Upper lobe of left lung (tissue), 6 donors: ENCODE measurements at regions not wholly inside any gene's neighbourhood (a gene's known extent, or its start where the extent isn't known, plus 50 kb on each side); places are given as distances from the start of the nearest gene placed in this dataset.

Experiments
- ATAC-seq, 2 donors: fragments of 200-7000 bp; cut with Tn5 transposase; one replicate each; pipeline ENCODE4 v1.9.1; 2022; ENCODE audit warnings: mild to moderate bottlenecking in 2 of 2, moderate library complexity in 2 of 2; ENCODE audit not compliant: low FRiP score in 2 of 2
- DNase-seq, 2 donors: peaks; one replicate each; pipeline ENCODE4 v3.0.0-alpha.2; 2019 to 2020
- H3K27ac ChIP-seq, 4 donors: fragments of 200-600 bp; sonication (generic); one replicate each; pipeline ENCODE4 v1.5.1; 2016 to 2019
- H3K27me3 ChIP-seq, 4 donors: fragments of 200-600 bp; sonication (generic); one replicate each; pipeline ENCODE4 v1.5.1; 2017 to 2019
- H3K36me3 ChIP-seq, 4 donors: fragments of 200-600 bp; sonication (generic); one replicate each; pipeline ENCODE4 v1.5.1; 2016 to 2019
- H3K4me1 ChIP-seq, 4 donors: fragments of 200-600 bp; sonication (generic); one replicate each; pipeline ENCODE4 v1.5.1; 2018 to 2019
- H3K4me3 ChIP-seq, 4 donors: fragments of 200-600 bp; sonication (generic); one replicate each; pipeline ENCODE4 v1.5.1; 2017 to 2019; ENCODE audit warnings: mild to moderate bottlenecking in 2 of 4, moderate library complexity in 1 of 4
- H3K9me3 ChIP-seq, 4 donors: fragments of 200-600 bp; sonication (generic); one replicate each; pipeline ENCODE4 v1.5.1; 2018 to 2019
- EP300 ChIP-seq, 4 donors: sonication (generic); formaldehyde crosslinking; IDR thresholded peaks; one replicate each; pipeline ENCODE4 v1.5.1; 2017; ENCODE audit warnings: antibody characterized with exemption in 4 of 4, control low read depth in 2 of 4
- POLR2A ChIP-seq, 4 donors: fragments of 450-650 bp; IDR thresholded peaks; one replicate each; pipeline ENCODE4 v1.5.1; 2016 to 2017; ENCODE audit warnings: antibody characterized with exemption in 4 of 4, mild to moderate bottlenecking in 2 of 4
- POLR2AphosphoS5 ChIP-seq, 2 donors: sonication (generic); formaldehyde crosslinking; IDR thresholded peaks; one replicate each; pipeline ENCODE4 v1.5.1; 2017; ENCODE audit warnings: antibody characterized with exemption in 2 of 2
- WGBS, 2 donors: methylation state at CpG; one replicate each; pipeline ENCODE4 v1.1.5; 2017 to 2018; 5-methylcytosine and 5-hydroxymethylcytosine counted together
- TF ChIP-seq, protein P1 (sequence below), 6 experiments: fragments of 450-650 bp in 4 of 6; fragments of 200-600 bp in 2 of 6; sonication (generic) in 2 of 6; IDR thresholded peaks; one replicate each; pipeline ENCODE4 v1.5.1; 2016 to 2019; ENCODE audit warnings: antibody characterized with exemption in 6 of 6
- donor health status: DM: no; HTN: no; CAD: no; lungs with moderate emphysema.
- donor health status: DM: no; HTN: yes; CAD: no; lungs with severe emphysema.

DNA sequence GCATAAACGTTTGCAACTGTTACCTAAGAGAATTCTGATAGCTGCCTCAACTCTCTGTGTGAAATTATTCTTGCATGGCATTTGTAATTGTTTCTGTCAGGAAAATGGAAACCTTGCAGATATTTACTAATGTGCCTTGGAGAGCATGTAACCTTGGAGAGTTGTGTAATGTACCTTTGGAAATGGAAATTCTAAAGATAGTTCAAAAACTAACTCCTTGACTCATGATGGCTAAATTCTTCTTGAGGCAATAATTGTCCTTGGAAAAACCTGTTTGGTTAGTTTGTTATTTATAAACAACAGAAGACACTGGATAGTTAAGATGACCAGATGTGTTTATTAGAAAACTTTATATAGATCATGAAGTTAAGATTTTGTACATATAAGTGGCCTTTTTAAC lies 1033.8 kb downstream of the PLA2G4A start:
- no peak for TF ChIP-seq POLR2A (IDR thresholded peaks at IDR 0.05)
- no peak for TF ChIP-seq POLR2AphosphoS5 (IDR thresholded peaks at IDR 0.05)
- TF ChIP-seq, protein P1, sequence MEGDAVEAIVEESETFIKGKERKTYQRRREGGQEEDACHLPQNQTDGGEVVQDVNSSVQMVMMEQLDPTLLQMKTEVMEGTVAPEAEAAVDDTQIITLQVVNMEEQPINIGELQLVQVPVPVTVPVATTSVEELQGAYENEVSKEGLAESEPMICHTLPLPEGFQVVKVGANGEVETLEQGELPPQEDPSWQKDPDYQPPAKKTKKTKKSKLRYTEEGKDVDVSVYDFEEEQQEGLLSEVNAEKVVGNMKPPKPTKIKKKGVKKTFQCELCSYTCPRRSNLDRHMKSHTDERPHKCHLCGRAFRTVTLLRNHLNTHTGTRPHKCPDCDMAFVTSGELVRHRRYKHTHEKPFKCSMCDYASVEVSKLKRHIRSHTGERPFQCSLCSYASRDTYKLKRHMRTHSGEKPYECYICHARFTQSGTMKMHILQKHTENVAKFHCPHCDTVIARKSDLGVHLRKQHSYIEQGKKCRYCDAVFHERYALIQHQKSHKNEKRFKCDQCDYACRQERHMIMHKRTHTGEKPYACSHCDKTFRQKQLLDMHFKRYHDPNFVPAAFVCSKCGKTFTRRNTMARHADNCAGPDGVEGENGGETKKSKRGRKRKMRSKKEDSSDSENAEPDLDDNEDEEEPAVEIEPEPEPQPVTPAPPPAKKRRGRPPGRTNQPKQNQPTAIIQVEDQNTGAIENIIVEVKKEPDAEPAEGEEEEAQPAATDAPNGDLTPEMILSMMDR (IDR thresholded peaks at IDR 0.05): no peak
- Histone ChIP-seq H3K4me3 (no peak overlapping the region), H3K27me3 (no peaks in the 10 kb centered on the region), H3K4me1 (no peaks in the 10 kb centered on the region), H3K9me3 (no peaks in the 10 kb centered on the region), H3K27ac (no peak overlapping the region), H3K36me3 (no peaks in the 10 kb centered on the region)
- DNase-seq: no peak
- WGBS, 2 donors: 56 to 67% methylated on average over 1 of the region's 1 CpG
- no peak for ATAC-seq

DNA sequence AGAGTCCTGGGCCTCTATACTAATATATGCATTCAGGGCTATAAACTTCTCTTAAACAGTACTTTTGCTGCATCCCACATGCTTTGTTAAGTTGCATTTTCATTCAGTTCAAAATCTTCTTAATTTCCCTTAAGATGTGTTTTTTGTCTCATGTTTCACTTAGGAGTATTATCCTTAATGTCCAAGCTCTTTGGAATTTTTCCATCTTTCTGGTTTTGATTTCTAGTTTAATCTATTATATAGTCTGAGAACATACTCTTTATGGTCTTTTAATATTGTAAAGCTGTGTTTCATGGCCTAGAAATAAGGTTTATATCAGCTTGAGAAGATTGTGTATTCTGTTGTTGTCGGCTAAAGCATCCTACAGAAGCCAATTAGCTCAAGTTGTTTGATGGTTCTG lies 1041.8 kb downstream of the PLA2G4A start:
- H3K27ac ChIP-seq: no peak overlapping the region
- TF ChIP-seq, protein P1 (IDR thresholded peaks at IDR 0.05): no peak
- no peaks in the 10 kb centered on the region for H3K4me1 ChIP-seq
- H3K36me3 ChIP-seq: no peaks in the 10 kb centered on the region
- no peaks in the 10 kb centered on the region for H3K9me3 ChIP-seq
- ATAC-seq: no peak
- H3K4me3 ChIP-seq: no peak overlapping the region
- 79 to 91% methylated on average over 1 of the region's 1 CpG for WGBS, 2 donors
- no peaks in the 10 kb centered on the region for H3K27me3 ChIP-seq
- no peak for DNase-seq

DNA sequence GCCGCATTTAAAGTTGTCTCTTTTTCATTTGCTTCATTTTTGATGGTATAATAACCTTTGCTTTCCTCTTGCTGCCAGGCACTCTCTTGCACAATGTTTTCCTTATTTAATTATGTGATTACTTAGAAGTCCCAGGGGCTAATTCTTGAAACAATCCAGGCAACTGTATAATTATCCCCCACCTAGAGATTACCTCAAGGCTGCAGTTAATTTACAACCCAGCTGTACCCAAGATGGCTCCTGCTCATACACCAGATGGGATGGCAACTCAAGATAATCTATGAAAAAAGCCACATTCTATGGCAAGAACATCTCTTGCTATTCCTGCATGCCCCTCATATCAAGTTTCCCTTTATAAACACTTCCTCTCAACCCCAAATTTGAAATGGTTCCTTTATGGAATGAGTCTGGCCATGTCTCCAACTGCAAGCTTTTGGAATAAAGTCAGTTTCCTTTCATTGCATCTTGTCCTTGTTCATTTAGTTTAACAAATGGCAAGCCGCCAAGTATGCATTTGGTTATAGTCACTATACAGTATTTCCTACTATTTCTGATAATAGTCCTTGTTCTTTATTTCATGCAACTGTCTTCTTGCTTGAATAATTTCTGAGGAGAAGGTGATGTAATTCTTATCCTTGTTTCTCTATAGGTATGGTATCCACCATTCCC lies 1042.6 kb downstream of the PLA2G4A start:
- Histone ChIP-seq H3K4me1 (no peaks in the 10 kb centered on the region), H3K36me3 (no peaks in the 10 kb centered on the region), H3K27ac (no peak overlapping the region), H3K9me3 (no peaks in the 10 kb centered on the region), H3K27me3 (no peaks in the 10 kb centered on the region), H3K4me3 (no peak overlapping the region)
- 39% methylated on average over 2 of the region's 2 CpGs for WGBS, 2 donors
- DNase-seq: no peak
- no peak for ATAC-seq
- no peak for TF ChIP-seq POLR2AphosphoS5 (IDR thresholded peaks at IDR 0.05)
- TF ChIP-seq, protein P1 (IDR thresholded peaks at IDR 0.05): no peak

DNA sequence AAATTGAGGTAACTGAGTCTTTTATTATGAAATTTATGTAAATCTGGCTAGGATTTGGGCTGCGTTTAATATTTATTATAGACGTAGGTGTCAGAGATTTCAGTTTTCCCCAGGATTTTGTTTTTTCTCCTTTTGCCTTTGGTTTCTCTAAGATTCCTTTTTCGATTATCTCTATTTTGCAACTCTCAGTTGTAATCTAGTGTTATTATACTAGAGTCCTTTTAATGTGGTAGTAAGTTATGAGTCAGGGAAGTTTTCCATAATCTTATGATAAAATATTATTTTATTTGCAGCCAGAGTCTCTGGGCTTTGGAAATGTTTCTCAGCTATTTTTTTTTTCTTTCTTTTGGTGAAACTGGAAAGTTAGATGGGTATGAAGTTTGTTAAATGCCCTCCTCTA lies 1043.8 kb downstream of the PLA2G4A start:
- TF ChIP-seq, protein P1 (IDR thresholded peaks at IDR 0.05): no peak
- TF ChIP-seq POLR2A (IDR thresholded peaks at IDR 0.05) (no peak), EP300 (IDR thresholded peaks at IDR 0.05) (no peak), POLR2AphosphoS5 (IDR thresholded peaks at IDR 0.05) (no peak)
- Histone ChIP-seq H3K9me3 (no peaks in the 10 kb centered on the region), H3K27ac (no peak overlapping the region), H3K4me3 (no peak overlapping the region), H3K27me3 (no peaks in the 10 kb centered on the region), H3K4me1 (no peaks in the 10 kb centered on the region), H3K36me3 (no peaks in the 10 kb centered on the region)
- DNase-seq (no peak), ATAC-seq (no peak)
- WGBS, 2 donors: 85 to 93% methylated on average over 3 of the region's 3 CpGs

DNA sequence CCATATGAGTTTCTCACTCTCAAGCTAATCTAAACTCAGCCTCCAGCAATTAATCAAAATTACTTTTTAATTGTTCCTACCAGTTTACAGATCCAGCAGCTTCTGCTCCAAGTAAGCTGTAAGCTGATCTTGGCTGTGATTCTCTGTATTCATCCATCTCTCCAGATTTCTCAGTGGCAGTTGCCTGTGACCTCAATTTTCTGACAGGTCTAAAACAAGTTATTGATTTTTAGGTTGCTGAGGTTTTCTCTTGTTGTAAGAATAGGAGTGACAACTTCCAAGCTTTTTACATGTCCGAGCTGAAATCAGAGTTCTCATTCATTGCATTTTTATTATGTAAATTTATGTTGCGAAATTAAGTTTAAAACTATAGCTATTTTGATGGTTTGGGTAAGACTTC lies 1044.4 kb downstream of the PLA2G4A start:
- H3K9me3 ChIP-seq: no peaks in the 10 kb centered on the region
- DNase-seq: no peak
- no peaks in the 10 kb centered on the region for H3K27me3 ChIP-seq
- H3K4me3 ChIP-seq: no peak overlapping the region
- no peak overlapping the region for H3K27ac ChIP-seq
- no peaks in the 10 kb centered on the region for H3K36me3 ChIP-seq
- H3K4me1 ChIP-seq: no peaks in the 10 kb centered on the region
- no peak for TF ChIP-seq POLR2A (IDR thresholded peaks at IDR 0.05)
- no peak for TF ChIP-seq POLR2AphosphoS5 (IDR thresholded peaks at IDR 0.05)
- TF ChIP-seq EP300 (IDR thresholded peaks at IDR 0.05): no peak
- TF ChIP-seq, protein P1 (IDR thresholded peaks at IDR 0.05): no peak
- no peak for ATAC-seq
- WGBS, 2 donors: 78 to 84% methylated on average over 2 of the region's 2 CpGs
